Smooth muscle cell of the brain vasculature (primary cell): ENCODE measurements at regions not wholly inside any gene's neighbourhood (a gene's known extent, or its start where the extent isn't known, plus 50 kb on each side); places are given as distances from the start of the nearest gene placed in this dataset.

Source experiments
- DNase-seq: peaks from one replicate; pipeline ENCODE4 v3.0.0-alpha.2; 2012; ENCODE audit warnings: low read depth, low spot score

DNA sequence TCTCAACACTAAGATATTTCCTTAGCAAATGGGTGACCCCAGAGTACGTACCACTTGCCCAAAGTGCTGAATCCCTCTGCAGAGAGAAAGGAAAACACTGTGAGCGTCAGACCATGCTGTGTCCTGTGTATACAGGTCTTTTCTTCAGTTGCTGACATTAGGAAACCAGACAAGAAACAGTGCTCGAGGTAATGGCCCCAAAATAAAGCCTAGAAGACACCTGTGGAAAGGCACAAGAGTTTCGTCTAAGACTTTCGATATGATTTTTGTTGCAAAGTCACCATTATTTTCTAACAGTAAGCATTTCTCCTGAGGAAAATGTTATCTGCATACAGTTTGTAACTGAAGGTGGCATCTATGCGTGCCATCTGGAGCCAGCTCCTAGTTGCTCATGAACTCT is 62.0 kb upstream of the SIMC1 start:
- DNase-seq, result no peak

GRCh38 chr5:176178789-176179188 is 59.4 kb upstream of the SIMC1 start:
- no peak for DNase-seq

GRCh38 chr5:176180339-176180738 is 57.9 kb upstream of the SIMC1 start:
- DNase-seq, result no peak

DNA sequence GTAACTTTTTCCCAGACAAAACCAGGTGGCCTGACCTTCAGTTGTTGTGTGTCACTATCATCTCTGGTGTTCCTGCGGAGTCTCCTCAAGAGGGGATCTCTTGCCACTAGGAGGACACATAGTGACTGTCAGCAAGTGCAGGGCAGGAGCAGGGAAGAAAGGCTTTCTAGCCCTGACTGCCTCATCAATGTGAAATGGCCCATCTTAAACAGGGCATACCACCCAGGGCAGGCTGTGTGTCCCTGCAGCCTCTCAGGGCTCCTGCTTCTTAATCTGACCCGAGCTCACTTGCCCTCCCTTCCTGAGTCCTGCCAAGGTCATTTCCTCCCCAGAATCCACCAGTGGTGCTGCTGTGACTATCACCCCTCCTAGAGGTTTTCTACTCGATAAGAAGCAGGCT is 57.4 kb upstream of the SIMC1 start:
- no peak for DNase-seq

DNA sequence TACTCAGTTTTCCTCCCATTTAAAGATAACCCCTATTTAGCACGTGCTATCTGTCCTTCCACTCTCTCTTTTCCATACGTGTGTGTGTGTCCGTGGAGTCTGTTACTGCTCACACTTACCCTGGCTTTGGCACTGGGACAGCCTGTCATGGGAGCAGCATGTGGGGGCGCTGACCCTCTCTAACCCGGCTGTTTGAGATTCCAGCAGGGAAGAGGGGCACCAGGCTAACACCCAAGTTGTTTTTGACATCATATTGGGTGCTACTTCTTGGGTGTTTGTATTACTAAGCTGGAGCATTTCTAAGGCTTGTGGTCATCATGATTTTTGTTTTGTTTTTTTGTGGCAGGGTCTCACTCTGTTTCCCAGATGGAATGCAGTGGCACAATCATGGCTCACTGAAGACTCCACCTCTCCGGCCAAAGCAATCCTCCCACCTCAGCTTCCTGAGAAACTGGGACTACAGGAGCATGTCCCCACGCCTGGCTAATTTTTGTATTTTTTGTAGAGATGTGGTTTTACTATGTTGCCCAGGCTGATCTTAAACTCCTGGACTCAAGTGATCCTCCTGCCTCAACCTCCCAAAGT is 56.9 kb upstream of the SIMC1 start:
- DNase-seq, result no peak

- DNase-seq, result no peak
Observed at GRCh38 chr5:176183321-176184074, 54.7 kb upstream of the SIMC1 start.

- no peak for DNase-seq
Observed at GRCh38 chr5:176184608-176185132, 53.6 kb upstream of the SIMC1 start.

GRCh38 chr5:176185133-176185733 is 53.0 kb upstream of the SIMC1 start:
- no peak for DNase-seq

- no peak for DNase-seq
Observed at GRCh38 chr5:176186107-176186506, 52.1 kb upstream of the SIMC1 start.

DNA sequence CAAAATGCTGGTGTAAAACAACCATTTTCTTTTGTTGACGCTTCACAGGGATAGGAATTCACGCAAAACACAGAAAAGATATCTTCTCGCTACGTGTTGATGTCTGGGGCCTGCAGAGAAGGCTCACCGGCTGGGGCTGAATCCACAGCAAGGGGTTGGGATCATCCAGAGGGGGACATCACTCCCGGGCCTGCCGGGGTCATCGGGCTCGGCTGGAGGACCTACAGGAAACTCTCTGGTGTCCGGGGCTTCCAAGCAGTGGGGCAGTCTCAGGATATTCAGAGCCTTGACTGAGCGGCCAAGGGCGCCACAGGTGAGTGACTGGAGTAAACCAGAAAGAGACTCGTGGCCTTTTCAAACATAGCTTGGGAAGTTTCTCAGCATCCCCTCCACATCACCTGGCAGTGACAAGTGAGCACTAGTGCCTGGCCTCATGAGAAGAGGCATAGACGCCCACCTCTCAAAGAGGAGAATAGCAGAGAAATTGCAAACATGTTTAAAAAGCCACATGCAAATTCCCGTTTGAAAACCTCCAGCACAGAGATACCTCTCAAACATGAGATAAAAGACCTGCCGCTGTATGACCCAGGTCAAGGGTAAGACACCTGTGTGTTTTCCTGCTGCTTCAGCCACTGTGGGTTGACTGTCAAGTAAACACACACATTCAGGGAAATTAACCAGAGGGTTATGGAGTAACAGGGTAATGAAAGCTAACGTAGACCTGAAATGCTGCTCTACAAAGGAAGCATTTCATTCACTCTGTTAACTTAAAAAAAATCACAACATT is 50.8 kb upstream of the SIMC1 start:
- no peak for DNase-seq

GRCh38 chr5:176188085-176188484 is 50.1 kb upstream of the SIMC1 start:
- DNase-seq, result no peak
